Stimulated activated CD4-positive, alpha-beta T cell treated with anti-CD3 and anti-CD28 coated beads, TNF-alpha, amount 100 ng/mL, for 48 hours (primary cell): ENCODE measurements at regions not wholly inside any gene's neighbourhood (a gene's known extent, or its start where the extent isn't known, plus 50 kb on each side); places are given as distances from the start of the nearest gene placed in this dataset.

Source experiments
- DNase-seq, 3 donors: peaks; one replicate each; pipeline ENCODE4 v3.0.0-alpha.2; 2020; ENCODE audit warnings: low read depth in 3 of 3

- DNase-seq: no peak
Observed at GRCh38 chr7:85074-85882, 107.1 kb upstream of the FAM20C start.

GRCh38 chr7:85883-86515 is 106.4 kb upstream of the FAM20C start:
- DNase-seq: no peak

- DNase-seq: no peak
Observed at GRCh38 chr7:86629-87028, 105.7 kb upstream of the FAM20C start.

- DNase-seq: no peak
Observed at GRCh38 chr7:87047-87446, 105.3 kb upstream of the FAM20C start.

- DNase-seq: no peak
Observed at GRCh38 chr7:87671-88070, 104.7 kb upstream of the FAM20C start.

- DNase-seq: no peak
Observed at GRCh38 chr7:88095-88926, 104.1 kb upstream of the FAM20C start.

- DNase-seq: no peak
Observed at GRCh38 chr7:88927-89231, 103.5 kb upstream of the FAM20C start.

GRCh38 chr7:89232-90019 is 102.9 kb upstream of the FAM20C start:
- DNase-seq: peak in 1 of 3 donors; percentile 6

- no peak for DNase-seq
Observed at GRCh38 chr7:90111-91063, 102.0 kb upstream of the FAM20C start.

- no peak for DNase-seq
Observed at GRCh38 chr7:91396-92175, 100.8 kb upstream of the FAM20C start.

GRCh38 chr7:92231-92674 is 100.1 kb upstream of the FAM20C start:
- DNase-seq: no peak

- no peak for DNase-seq
Observed at GRCh38 chr7:92888-93672, 99.3 kb upstream of the FAM20C start.

GRCh38 chr7:94251-94801 is 98.0 kb upstream of the FAM20C start:
- DNase-seq: no peak

GRCh38 chr7:95180-95862 is 97.0 kb upstream of the FAM20C start:
- DNase-seq: no peak

- no peak for DNase-seq
Observed at GRCh38 chr7:95863-96260, 96.5 kb upstream of the FAM20C start.

GRCh38 chr7:96861-97260 is 95.5 kb upstream of the FAM20C start:
- DNase-seq: no peak

- no peak for DNase-seq
Observed at GRCh38 chr7:97310-97841, 95.0 kb upstream of the FAM20C start.
